ENCODE measurements at regions not wholly inside any gene's neighbourhood (a gene's known extent, or its start where the extent isn't known, plus 50 kb on each side); places are given as distances from the start of the nearest gene placed in this dataset.

DNA sequence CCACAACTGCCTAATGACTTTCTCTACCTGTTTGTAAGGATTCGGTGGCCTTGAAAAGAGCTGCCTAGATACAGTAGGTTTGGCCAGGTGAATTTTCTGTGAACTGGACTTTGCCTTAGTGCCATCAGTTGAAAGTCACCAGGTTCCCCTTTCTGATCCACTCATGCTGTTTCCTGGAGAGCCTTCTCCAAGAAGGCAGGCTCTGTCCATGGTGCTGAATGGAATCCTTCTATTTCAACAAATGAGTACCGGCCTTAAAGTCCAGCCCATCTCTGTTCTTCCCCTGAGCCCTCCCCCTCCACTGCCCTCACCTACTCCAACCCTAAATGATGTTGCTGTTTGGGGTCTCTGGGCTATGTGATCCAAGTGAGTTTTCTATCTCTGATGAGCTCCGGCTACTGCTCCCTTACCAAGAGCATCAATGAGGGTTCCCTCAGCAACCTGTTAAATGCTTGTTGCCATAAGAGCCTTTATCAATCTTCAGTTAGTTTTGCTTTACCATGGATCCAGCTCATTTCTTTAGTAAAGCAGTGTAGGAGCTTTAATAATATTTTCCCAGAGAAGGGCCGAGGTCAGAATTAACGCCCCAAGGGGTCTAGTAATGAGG lies 500.4 kb downstream of the PTPRU start:
- POLR2A ChIA-PET: no interaction called here
- CTCF ChIA-PET: interaction anchor here (1.5 kb wide), 1 partner anchor 10 kb away, joined by 4 read pairs; no protein-coding TSS in a partner anchor
- H3K4me3 ChIP-seq (ENCODE audit: low read depth, low read length): no peak overlapping the region
- TF ChIP-seq, protein P1, sequence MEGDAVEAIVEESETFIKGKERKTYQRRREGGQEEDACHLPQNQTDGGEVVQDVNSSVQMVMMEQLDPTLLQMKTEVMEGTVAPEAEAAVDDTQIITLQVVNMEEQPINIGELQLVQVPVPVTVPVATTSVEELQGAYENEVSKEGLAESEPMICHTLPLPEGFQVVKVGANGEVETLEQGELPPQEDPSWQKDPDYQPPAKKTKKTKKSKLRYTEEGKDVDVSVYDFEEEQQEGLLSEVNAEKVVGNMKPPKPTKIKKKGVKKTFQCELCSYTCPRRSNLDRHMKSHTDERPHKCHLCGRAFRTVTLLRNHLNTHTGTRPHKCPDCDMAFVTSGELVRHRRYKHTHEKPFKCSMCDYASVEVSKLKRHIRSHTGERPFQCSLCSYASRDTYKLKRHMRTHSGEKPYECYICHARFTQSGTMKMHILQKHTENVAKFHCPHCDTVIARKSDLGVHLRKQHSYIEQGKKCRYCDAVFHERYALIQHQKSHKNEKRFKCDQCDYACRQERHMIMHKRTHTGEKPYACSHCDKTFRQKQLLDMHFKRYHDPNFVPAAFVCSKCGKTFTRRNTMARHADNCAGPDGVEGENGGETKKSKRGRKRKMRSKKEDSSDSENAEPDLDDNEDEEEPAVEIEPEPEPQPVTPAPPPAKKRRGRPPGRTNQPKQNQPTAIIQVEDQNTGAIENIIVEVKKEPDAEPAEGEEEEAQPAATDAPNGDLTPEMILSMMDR (IDR thresholded peaks at IDR 0.05; ENCODE audit: insufficient read depth, low read depth, low read length): no peak
- no peak for DNase-seq (ENCODE audit: low read depth)
- H3K36me3 ChIP-seq (ENCODE audit: control insufficient read depth, insufficient read depth, low read length): no peaks in the 10 kb centered on the region
- no peaks in the 10 kb centered on the region; the same call in 1 of the 2 replicates for H3K27me3 ChIP-seq (ENCODE audit: control insufficient read depth, insufficient read depth, low read length)

DNA sequence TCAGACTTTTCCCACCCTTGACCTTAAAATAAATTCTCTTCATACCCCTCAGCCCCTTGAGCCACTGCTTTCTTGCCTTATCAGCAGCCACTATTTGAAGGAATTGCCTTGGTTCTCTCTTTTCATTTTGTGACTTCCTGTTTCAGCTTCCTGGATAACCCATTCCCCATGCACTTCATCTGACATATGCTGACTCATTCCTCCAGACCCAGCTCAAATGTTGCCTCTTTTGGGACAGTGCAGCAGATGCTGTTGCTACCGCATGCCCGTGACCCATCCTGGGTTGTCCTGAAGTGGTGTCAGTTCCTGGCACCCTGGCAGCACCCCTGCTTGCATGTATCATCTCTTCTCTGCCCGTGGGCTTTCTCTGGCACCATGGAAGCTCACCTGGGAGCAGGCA lies 496.1 kb downstream of the PTPRU start:
- no peaks in the 10 kb centered on the region for H3K36me3 ChIP-seq (ENCODE audit: control insufficient read depth, insufficient read depth, low read length)
- TF ChIP-seq, protein P1 (IDR thresholded peaks at IDR 0.05; ENCODE audit: insufficient read depth, low read depth, low read length): no peak
- ChIA-PET POLR2A (no interaction called here), CTCF (interaction anchor here (0.5 kb wide), 1 partner anchor 117 kb away, joined by 3 read pairs; no protein-coding TSS in a partner anchor)
- H3K27me3 ChIP-seq (ENCODE audit: control insufficient read depth, insufficient read depth, low read length): no peaks in the 10 kb centered on the region; the same call in 1 of the 2 replicates
- DNase-seq (ENCODE audit: low read depth): no peak
- no peak overlapping the region for H3K4me3 ChIP-seq (ENCODE audit: low read depth, low read length)

DNA sequence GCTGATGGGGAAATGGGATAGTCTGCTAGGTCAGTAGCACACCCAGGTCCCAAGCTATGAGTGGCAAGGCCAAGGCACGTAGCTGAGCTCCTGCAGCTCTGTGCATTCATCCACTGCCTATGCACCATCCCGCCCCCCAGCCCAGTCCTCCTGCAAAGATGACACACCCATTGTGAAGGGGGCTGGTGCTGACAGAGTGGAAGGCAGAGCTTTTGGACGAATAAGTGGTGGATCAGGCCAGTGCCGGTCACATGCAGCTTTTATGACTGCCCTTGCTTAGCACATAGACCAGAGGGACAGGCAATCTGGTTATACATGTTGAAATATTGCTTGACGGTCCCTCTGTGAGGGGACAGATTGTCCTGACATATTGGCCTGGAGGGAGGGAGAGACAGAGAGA lies 494.3 kb downstream of the PTPRU start:
- ChIA-PET POLR2A (no interaction called here), CTCF (no interaction called here)
- no peaks in the 10 kb centered on the region for H3K36me3 ChIP-seq (ENCODE audit: control insufficient read depth, insufficient read depth, low read length)

DNA sequence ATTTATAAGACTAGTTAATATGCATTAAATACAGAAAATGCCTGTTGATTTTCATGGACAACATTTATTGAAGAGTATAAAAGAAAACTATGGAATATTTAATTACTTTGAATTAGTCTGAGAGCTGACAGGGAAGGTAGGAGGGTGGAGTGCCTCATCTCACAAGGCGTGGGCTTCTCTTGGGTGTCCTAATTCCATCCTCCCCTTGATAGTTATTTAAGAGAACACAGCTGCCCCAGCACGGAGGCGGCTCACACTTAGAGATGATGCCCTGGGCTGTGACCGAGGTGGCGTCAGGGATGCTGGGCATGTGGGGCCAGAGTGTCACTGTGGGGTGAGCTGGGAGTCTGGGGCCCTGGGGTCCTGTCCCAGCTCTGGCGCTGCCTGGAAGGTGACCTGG lies 493.0 kb downstream of the PTPRU start:
- DNase-seq (ENCODE audit: low read depth): no peak
- no peak overlapping the region for H3K4me3 ChIP-seq (ENCODE audit: low read depth, low read length)
- TF ChIP-seq, protein P1 (IDR thresholded peaks at IDR 0.05; ENCODE audit: insufficient read depth, low read depth, low read length): no peak
- ChIA-PET POLR2A (no interaction called here), CTCF (interaction anchor here (1.1 to 1.2 kb wide), 2 partner anchors 356 to 974 kb away, joined by 3 read pairs; no protein-coding TSS in a partner anchor)
- H3K36me3 ChIP-seq (ENCODE audit: control insufficient read depth, insufficient read depth, low read length): no peaks in the 10 kb centered on the region
- H3K27me3 ChIP-seq (ENCODE audit: control insufficient read depth, insufficient read depth, low read length): no peaks in the 10 kb centered on the region; the same call in 1 of the 2 replicates

More for the DNA sequence above, 494.3 kb downstream of the PTPRU start:
- Histone ChIP-seq H3K27me3 (ENCODE audit: control insufficient read depth, insufficient read depth, low read length) (no peaks in the 10 kb centered on the region; the same call in 1 of the 2 replicates), H3K4me3 (ENCODE audit: low read depth, low read length) (no peak overlapping the region)
- no peak for DNase-seq (ENCODE audit: low read depth)
- TF ChIP-seq, protein P1 (IDR thresholded peaks at IDR 0.05; ENCODE audit: insufficient read depth, low read depth, low read length): no peak

DNA sequence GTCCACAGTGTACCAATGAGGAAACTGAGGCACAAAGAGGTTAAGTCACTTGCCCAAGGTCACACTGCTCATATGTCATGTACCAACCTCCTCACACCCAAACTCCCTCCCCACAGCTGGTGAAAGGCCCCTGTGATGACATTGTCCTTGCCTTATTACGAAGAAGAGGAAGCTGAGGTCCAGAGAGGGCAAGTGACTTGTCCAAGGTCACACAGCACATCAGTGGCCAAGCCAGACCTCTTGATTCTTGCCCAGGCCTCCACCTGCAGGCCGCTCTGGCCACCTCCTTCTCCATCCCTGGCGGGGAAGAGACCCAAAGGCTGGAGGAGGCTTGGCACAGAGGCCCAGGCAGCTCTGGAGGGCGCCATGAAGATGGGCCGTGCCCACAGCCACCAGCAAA lies 492.4 kb downstream of the PTPRU start:
- Histone ChIP-seq H3K36me3 (ENCODE audit: control insufficient read depth, insufficient read depth, low read length) (no peaks in the 10 kb centered on the region), H3K27me3 (ENCODE audit: control insufficient read depth, insufficient read depth, low read length) (no peaks in the 10 kb centered on the region), H3K4me3 (ENCODE audit: low read depth, low read length) (no peak overlapping the region)
- DNase-seq (ENCODE audit: low read depth): no peak
- TF ChIP-seq, protein P1 (IDR thresholded peaks at IDR 0.05; ENCODE audit: insufficient read depth, low read depth, low read length): no peak
- ChIA-PET CTCF (interaction anchor here (1.1 to 1.2 kb wide), 2 partner anchors 357 to 974 kb away, joined by 3 read pairs; no protein-coding TSS in a partner anchor), POLR2A (no interaction called here)

All from BJ (cell line).